ENCODE measurements at regions not wholly inside any gene's neighbourhood (a gene's known extent, or its start where the extent isn't known, plus 50 kb on each side); places are given as distances from the start of the nearest gene placed in this dataset.

DNA sequence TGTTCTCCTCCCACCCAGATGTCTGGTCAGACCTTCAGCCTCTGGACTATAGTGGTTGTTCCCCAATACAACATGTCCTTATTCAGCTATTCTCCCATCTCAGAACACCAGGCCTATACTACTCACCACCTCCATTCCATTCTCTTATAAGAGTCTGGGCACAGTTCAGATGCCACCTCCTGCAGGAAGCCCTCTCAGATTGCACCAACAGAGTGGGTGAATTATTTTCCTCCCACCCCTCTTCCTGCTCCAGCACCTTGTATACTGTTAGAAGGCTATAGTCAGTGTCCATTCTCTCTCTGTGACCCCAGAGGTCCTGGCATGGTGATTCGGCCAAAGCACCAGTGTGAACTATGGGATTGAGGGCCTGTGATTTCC is 204.6 kb downstream of the GLI2 start:
- DNase-seq (ENCODE audit: insufficient read length, low spot score): no peak
- FAIRE-seq: no peak
- TF ChIP-seq POLR2AphosphoS5 (IDR thresholded peaks at IDR 0.05; ENCODE audit: low read depth, low read length): no peak

DNA sequence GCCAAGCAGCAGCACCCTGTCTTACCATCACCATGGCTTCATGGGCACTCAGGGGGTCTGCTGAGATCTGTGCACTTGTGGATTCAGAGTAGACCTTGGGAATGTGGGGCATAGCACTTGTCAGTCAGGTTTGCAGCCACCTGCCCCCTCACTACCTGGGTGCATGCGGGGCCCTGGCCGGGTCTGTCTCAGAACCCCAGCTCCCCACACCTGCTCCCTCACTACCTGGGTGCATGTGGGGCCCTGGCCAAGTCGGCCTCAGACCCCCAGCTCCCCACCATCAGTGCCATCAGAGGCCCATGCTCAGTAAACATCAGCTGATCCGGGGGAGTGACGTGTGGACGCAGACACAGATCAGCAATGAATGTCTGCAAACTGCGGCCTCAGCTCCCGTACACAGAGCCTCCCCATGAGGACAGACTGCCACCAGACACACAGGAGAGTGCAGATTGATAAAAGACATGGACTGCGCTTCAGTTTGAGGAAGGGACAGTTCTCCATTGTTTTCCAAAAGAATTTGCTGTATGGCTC is 205.1 kb downstream of the GLI2 start:
- no peak for TF ChIP-seq POLR2A (IDR thresholded peaks at IDR 0.05; ENCODE audit: low read depth, low read length)
- no peak for TF ChIP-seq PAX5 (IDR thresholded peaks at IDR 0.05; ENCODE audit: insufficient read depth, low read length, severe bottlenecking)
- no peak for TF ChIP-seq SPI1 (IDR thresholded peaks at IDR 0.05; ENCODE audit: low read depth, low read length)
- no peak for TF ChIP-seq TAF1 (IDR thresholded peaks at IDR 0.05; ENCODE audit: low read depth, low read length)
- no peak for TF ChIP-seq POU2F2 (IDR thresholded peaks at IDR 0.05; ENCODE audit: low read depth, low read length)
- TF ChIP-seq POLR2AphosphoS5 (IDR thresholded peaks at IDR 0.05; ENCODE audit: low read depth, low read length): no peak
- DNase-seq (ENCODE audit: insufficient read length, low spot score): no peak
- FAIRE-seq: no peak

DNA sequence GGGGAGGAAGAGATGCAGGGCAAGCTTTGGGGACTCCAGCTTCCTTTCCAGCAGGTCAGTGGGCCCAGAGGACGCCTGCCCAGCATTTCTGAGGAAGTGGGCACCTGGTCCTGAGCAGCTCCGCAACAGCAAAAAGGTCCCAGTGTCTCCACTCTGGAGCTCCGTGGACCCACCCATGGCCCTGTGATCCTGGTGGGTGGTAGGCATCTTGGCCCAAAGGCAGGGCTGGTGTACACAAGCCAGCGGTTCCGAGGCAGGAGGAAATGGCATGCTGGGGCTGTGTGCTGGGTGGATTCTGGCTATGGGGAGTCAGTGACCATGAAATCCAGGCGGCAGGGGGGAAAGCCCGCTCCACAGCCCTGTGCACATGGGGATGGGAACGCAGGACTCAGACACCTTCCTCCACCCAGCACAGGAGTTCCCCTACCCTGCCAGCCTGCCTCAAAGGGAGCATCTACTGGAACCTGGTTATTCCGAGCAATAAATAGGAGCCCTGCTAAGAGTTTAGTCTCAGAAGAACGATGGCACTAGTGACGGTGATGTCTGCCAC is 206.0 kb downstream of the GLI2 start:
- no peak for FAIRE-seq
- DNase-seq (ENCODE audit: insufficient read length, low spot score): no peak
- TF ChIP-seq POU2F2 (IDR thresholded peaks at IDR 0.05; ENCODE audit: low read depth, low read length) (no peak), SPI1 (IDR thresholded peaks at IDR 0.05; ENCODE audit: low read depth, low read length) (no peak), POLR2AphosphoS5 (IDR thresholded peaks at IDR 0.05; ENCODE audit: low read depth, low read length) (no peak), TAF1 (IDR thresholded peaks at IDR 0.05; ENCODE audit: low read depth, low read length) (no peak), PAX5 (IDR thresholded peaks at IDR 0.05; ENCODE audit: insufficient read depth, low read length, severe bottlenecking) (no peak), POLR2A (IDR thresholded peaks at IDR 0.05; ENCODE audit: low read depth, low read length) (no peak)

DNA sequence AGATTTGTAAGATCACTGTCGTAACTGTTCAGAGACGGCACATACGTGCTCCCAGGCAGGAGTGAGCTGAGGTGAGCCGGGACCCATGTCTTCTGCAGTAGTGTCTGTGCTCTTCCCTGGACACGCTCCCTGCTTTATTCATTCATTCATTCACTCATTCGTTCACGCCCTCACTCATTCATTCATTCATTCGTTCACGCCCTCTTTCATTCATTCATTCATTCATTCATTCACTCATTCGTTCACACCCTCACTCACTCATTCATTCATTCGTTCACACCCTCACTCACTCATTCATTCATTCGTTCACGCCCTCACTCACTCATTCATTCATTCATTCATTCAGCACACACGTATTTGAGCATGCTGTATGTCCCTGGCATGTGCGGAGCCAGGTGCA is 207.0 kb downstream of the GLI2 start:
- no peak for TF ChIP-seq SPI1 (IDR thresholded peaks at IDR 0.05; ENCODE audit: low read depth, low read length)
- FAIRE-seq: no peak
- DNase-seq (ENCODE audit: insufficient read length, low spot score): no peak

DNA sequence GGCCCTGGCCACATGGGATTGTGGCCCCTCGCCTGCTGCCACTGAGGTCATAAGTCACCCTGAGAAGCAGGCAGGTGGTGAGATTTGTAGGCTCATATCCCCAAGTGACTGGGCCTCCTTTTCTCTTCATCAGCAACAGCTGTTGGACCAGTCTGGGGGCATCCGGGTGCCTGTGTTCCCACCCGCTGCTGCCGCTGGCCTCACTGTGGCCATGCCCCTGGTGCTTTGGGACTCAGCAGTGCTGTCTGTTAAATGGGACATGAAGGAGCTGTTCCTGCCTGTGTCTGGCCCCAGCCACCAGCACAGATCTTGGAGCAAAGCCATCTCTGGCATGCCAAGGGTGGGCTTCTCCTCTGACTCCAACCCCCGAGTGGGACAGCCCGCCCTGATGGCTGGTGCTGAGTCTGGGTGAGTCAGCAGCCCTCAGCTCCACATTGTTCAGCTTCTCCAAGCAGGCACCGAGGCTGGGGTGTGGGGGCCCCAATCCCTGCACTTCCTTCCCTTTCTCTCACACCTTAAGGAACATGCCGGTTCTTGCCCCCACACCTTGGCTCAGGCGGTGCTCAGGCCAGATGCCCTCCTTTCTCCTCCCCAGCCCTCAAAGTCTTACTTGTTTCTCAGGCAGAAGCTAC is 207.9 kb downstream of the GLI2 start:
- no peak for DNase-seq (ENCODE audit: insufficient read length, low spot score)
- TF ChIP-seq PAX5 (IDR thresholded peaks at IDR 0.05; ENCODE audit: insufficient read depth, low read length, severe bottlenecking) (no peak), POU2F2 (IDR thresholded peaks at IDR 0.05; ENCODE audit: low read depth, low read length) (no peak), POLR2AphosphoS5 (IDR thresholded peaks at IDR 0.05; ENCODE audit: low read depth, low read length) (no peak), SPI1 (IDR thresholded peaks at IDR 0.05; ENCODE audit: low read depth, low read length) (no peak), POLR2A (IDR thresholded peaks at IDR 0.05; ENCODE audit: low read depth, low read length) (no peak), TAF1 (IDR thresholded peaks at IDR 0.05; ENCODE audit: low read depth, low read length) (no peak)
- FAIRE-seq: no peak

DNA sequence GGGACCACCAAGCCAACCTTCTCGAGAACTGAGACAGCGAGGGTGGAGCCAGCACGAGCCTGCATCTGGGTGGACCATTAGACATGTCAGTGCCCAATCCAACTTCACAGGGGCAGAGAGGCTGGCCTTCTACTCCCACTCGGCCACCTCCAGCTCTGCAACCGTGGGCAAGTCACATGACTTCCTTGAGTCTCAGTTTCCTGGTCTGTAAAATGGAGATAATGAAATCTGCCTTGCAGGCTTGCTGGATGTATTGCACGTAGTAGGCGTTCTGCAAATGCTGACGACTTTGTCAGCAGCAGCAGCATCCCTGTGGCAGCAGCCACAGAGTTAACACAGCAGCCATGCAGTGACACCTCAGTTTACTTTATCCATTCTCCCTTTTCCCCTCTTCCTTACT is 208.9 kb downstream of the GLI2 start:
- FAIRE-seq: no peak
- no peak for DNase-seq (ENCODE audit: insufficient read length, low spot score)
- no peak for TF ChIP-seq POLR2AphosphoS5 (IDR thresholded peaks at IDR 0.05; ENCODE audit: low read depth, low read length)
- no peak for TF ChIP-seq PAX5 (IDR thresholded peaks at IDR 0.05; ENCODE audit: insufficient read depth, low read length, severe bottlenecking)
- no peak for TF ChIP-seq POU2F2 (IDR thresholded peaks at IDR 0.05; ENCODE audit: low read depth, low read length)
- no peak for TF ChIP-seq POLR2A (IDR thresholded peaks at IDR 0.05; ENCODE audit: low read depth, low read length)
- no peak for TF ChIP-seq TAF1 (IDR thresholded peaks at IDR 0.05; ENCODE audit: low read depth, low read length)
- no peak for TF ChIP-seq SPI1 (IDR thresholded peaks at IDR 0.05; ENCODE audit: low read depth, low read length)

DNA sequence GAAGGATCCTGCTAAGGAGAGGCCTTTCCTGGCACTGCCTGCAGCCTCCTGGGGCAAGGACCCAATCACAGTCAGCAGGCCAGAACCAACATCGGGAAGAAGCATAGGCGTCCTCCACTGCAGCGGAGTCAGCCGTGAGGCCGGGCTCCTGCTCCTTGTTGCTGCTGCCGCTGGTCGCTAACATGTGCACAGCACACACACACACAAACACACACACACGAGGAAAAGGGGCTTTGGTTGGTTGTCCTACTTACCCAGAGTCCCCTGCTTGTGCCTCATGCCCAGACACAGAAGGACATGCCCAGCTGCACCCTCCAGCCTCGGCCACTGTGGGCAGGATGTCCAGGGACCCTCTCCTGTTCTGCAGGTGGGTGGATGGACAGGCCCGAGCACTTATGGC is 209.4 kb downstream of the GLI2 start:
- TF ChIP-seq SPI1 (IDR thresholded peaks at IDR 0.05; ENCODE audit: low read depth, low read length) (no peak), POLR2AphosphoS5 (IDR thresholded peaks at IDR 0.05; ENCODE audit: low read depth, low read length) (no peak), PAX5 (IDR thresholded peaks at IDR 0.05; ENCODE audit: insufficient read depth, low read length, severe bottlenecking) (no peak), TAF1 (IDR thresholded peaks at IDR 0.05; ENCODE audit: low read depth, low read length) (no peak), POU2F2 (IDR thresholded peaks at IDR 0.05; ENCODE audit: low read depth, low read length) (no peak), POLR2A (IDR thresholded peaks at IDR 0.05; ENCODE audit: low read depth, low read length) (no peak)
- no peak for DNase-seq (ENCODE audit: insufficient read length, low spot score)
- FAIRE-seq: no peak

DNA sequence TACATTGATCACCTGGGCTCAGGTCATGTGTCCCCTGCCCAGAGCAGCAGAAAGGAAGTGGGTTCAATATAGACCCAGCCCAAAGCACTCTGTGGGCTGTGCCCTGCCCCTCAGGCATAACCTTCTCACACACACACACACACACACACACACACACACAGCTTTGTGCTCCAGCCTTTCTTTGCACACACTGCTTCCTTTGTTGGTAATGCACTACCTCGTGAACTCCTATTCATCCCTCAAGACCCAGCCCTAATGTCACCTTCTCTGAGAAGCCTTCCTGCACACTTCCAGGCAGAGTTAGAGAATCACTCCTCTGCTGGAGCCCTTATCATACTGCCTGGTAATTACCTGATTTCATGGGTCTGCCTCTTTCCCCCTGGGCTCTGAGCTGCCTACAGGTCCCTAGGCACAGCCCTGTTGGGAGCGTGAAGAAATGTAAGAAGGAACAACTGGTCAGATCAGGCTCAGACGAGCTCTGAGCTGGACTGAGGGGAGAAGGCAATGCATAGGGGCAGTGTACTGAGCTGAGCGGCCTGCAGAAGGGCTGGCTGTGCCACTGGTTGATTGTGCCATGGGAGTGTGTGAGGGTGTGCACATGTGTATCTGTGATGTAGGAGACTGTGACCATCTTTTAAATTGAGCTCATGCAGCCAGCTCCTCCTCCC is 210.3 kb downstream of the GLI2 start:
- no peak for FAIRE-seq

DNA sequence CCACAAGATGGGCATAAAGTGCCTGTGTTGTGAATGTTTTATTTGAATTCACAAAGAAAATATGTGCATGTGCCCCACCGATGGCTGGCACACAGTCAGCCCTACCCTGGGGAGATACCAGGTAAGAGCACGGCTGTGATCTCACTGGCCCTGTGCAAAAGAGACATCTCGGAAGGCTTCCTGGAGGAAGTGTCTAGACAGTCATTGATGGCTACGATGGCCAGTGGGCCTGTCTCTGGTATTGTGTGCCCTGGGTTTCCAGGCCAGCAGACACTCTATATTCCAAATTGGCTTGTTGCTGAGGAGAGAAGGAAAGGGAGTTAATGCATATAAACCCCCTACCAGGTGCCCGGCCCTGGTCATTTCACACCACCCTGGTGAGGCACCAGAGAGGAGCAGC is 211.7 kb downstream of the GLI2 start:
- FAIRE-seq: no peak
- TF ChIP-seq POLR2A (IDR thresholded peaks at IDR 0.05; ENCODE audit: low read depth, low read length) (no peak), POLR2AphosphoS5 (IDR thresholded peaks at IDR 0.05; ENCODE audit: low read depth, low read length) (no peak), SPI1 (IDR thresholded peaks at IDR 0.05; ENCODE audit: low read depth, low read length) (no peak), TAF1 (IDR thresholded peaks at IDR 0.05; ENCODE audit: low read depth, low read length) (no peak), PAX5 (IDR thresholded peaks at IDR 0.05; ENCODE audit: insufficient read depth, low read length, severe bottlenecking) (no peak), POU2F2 (IDR thresholded peaks at IDR 0.05; ENCODE audit: low read depth, low read length) (no peak)
- no peak for DNase-seq (ENCODE audit: insufficient read length, low spot score)

More for the DNA sequence above, 210.3 kb downstream of the GLI2 start:
- no peak for TF ChIP-seq PAX5 (IDR thresholded peaks at IDR 0.05; ENCODE audit: insufficient read depth, low read length, severe bottlenecking)
- TF ChIP-seq TAF1 (IDR thresholded peaks at IDR 0.05; ENCODE audit: low read depth, low read length): no peak
- no peak for TF ChIP-seq POU2F2 (IDR thresholded peaks at IDR 0.05; ENCODE audit: low read depth, low read length)
- no peak for TF ChIP-seq POLR2A (IDR thresholded peaks at IDR 0.05; ENCODE audit: low read depth, low read length)
- TF ChIP-seq SPI1 (IDR thresholded peaks at IDR 0.05; ENCODE audit: low read depth, low read length): no peak
- TF ChIP-seq POLR2AphosphoS5 (IDR thresholded peaks at IDR 0.05; ENCODE audit: low read depth, low read length): no peak
- DNase-seq (ENCODE audit: insufficient read length, low spot score): no peak
